ENCODE measurements at regions not wholly inside any gene's neighbourhood (a gene's known extent, or its start where the extent isn't known, plus 50 kb on each side); places are given as distances from the start of the nearest gene placed in this dataset.

DNA sequence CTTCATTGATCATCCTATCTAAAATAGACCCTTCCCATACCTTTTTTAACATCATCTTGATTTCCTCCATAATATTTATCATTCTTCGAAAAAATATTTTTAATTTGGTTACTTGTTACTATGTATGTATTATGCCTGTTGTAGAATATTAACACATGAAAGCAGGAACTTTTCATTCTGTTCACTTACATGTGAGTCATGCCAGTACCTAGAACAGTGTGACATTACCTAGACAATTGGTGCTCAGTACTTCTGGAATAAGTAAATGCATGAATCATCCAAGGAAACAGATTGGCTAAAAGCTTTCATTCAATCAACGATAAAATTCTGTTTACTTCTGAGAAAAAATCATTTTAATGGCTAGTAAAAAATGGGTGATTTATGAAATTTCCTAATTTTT lies 76.4 kb downstream of the CXXC4 start:
- Histone ChIP-seq H3K27me3 (ENCODE audit: control insufficient read depth, insufficient read depth, low read length) (no peaks in the 10 kb centered on the region), H3K9ac (ENCODE audit: low read length) (no peak overlapping the region), H3K4me3 (ENCODE audit: low read depth, low read length) (no peak overlapping the region), H3K27ac (ENCODE audit: low read depth, low read length) (no peak overlapping the region), H3K36me3 (ENCODE audit: control insufficient read depth, insufficient read depth, low read length) (no peaks in the 10 kb centered on the region), H3K4me1 (ENCODE audit: control insufficient read depth, insufficient read depth, low read length) (peaks cover 28% of the 10 kb centered on the region), H3K9me3 (ENCODE audit: control insufficient read depth, insufficient read depth, low read depth, low read length) (no peaks in the 10 kb centered on the region)

DNA sequence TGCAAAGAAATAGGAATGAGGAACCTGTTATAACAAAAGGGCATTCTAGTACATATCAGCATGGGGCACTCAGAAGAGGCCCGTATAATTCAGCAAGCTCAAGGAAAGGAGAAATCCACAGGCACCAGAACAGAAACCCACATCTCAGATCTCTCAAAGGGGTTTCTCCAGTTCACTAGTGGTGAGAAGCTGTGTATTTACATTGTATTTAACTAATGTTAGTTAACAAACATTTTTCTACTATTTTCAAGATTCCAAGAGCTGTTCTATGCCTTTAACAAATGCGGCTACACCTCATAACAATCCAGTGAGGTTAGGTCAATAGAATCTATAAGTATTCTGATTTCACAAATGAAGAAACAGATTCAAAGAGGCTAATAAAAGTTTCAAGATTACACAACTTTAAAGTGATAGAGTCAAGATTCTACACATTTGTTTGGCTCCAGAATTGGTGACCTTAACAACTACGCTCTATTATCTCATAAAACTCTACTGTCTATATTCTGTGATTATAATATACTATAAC lies 77.3 kb downstream of the CXXC4 start:
- Histone ChIP-seq H3K36me3 (ENCODE audit: control insufficient read depth, insufficient read depth, low read length) (no peaks in the 10 kb centered on the region), H3K9ac (ENCODE audit: low read length) (no peak overlapping the region), H3K4me3 (ENCODE audit: low read depth, low read length) (no peak overlapping the region), H3K9me3 (ENCODE audit: control insufficient read depth, insufficient read depth, low read depth, low read length) (no peaks in the 10 kb centered on the region), H3K27me3 (ENCODE audit: control insufficient read depth, insufficient read depth, low read length) (no peaks in the 10 kb centered on the region), H3K4me1 (ENCODE audit: control insufficient read depth, insufficient read depth, low read length) (peaks cover 28% of the 10 kb centered on the region), H3K27ac (ENCODE audit: low read depth, low read length) (no peak overlapping the region)

DNA sequence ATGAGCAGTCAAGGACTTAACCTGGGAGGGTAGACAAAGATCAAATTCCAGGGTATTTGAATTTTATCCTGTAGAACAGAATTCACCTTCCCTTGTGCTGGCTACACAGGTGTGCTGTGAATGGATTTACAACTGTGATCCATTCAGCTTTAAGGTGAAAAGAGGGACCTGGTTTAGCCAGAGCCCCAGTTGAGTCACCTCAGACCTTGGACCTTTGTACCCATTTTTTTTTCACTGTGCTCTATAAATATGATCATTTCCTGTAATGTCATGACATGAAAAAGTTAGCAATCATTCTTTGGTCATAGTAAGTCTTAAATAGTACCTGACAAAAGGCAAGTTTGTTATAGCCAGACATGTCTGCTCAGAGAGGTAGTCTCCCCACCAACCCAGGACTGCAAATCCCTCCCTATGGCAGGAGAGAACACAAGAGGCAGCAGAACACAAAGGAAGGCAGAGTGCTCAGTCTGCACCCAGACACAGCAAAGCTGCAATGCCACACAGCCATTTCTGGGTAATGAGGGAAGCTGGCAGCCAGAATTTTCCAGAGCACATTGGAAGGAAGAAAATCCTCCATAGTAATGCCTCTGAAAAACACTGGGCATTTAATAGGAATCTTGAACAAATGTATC lies 77.9 kb downstream of the CXXC4 start:
- no peak overlapping the region for H3K27ac ChIP-seq (ENCODE audit: low read depth, low read length)
- H3K36me3 ChIP-seq (ENCODE audit: control insufficient read depth, insufficient read depth, low read length): no peaks in the 10 kb centered on the region
- H3K9me3 ChIP-seq (ENCODE audit: control insufficient read depth, insufficient read depth, low read depth, low read length): no peaks in the 10 kb centered on the region
- no peak overlapping the region for H3K9ac ChIP-seq (ENCODE audit: low read length)
- no peak overlapping the region for H3K4me3 ChIP-seq (ENCODE audit: low read depth, low read length)
- peaks cover 28% of the 10 kb centered on the region for H3K4me1 ChIP-seq (ENCODE audit: control insufficient read depth, insufficient read depth, low read length)
- no peaks in the 10 kb centered on the region for H3K27me3 ChIP-seq (ENCODE audit: control insufficient read depth, insufficient read depth, low read length)

DNA sequence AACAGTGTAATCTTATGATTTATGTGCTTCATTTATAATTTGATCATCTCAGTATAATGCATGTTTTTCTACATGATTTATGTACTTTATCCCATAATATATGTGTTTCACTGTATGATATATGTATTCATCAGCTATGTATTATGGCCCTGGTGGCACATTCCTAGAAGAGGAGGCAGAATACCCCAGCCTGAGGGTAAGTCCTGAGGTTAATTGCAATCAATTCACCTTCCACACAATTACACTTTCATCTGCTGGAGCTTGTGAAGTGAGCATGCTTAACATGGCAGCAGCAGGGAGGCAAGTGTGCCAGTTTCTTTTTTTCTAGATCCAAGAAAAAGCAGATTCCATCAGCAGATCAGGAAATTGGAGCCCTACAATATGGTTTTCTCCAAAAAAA lies 81.2 kb downstream of the CXXC4 start:
- Histone ChIP-seq H3K36me3 (ENCODE audit: control insufficient read depth, insufficient read depth, low read length) (no peaks in the 10 kb centered on the region), H3K4me3 (ENCODE audit: low read depth, low read length) (no peak overlapping the region), H3K27ac (ENCODE audit: low read depth, low read length) (no peak overlapping the region), H3K4me1 (ENCODE audit: control insufficient read depth, insufficient read depth, low read length) (peaks cover 16% of the 10 kb centered on the region), H3K9ac (ENCODE audit: low read length) (no peak overlapping the region), H3K27me3 (ENCODE audit: control insufficient read depth, insufficient read depth, low read length) (no peaks in the 10 kb centered on the region), H3K9me3 (ENCODE audit: control insufficient read depth, insufficient read depth, low read depth, low read length) (no peaks in the 10 kb centered on the region)

DNA sequence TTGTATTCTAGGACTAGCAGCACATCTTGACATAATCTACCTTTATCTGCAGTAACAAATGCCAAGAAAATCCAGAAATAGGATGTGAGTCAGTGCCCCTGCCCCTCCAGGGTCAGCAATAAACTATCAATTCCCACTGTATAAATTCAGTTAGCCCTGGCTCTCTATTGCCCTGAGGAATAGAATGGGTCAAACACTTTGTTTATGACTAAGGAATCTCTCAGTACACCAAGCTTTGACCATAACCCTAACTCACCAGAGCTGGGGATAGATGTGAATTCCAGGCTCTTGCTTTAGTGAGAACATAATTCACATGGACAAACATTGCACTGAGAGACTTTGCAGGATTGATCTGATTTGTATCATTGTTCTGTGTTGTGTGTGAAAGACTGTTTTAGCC lies 82.3 kb downstream of the CXXC4 start:
- no peak overlapping the region for H3K9ac ChIP-seq (ENCODE audit: low read length)
- peaks cover 14% of the 10 kb centered on the region for H3K4me1 ChIP-seq (ENCODE audit: control insufficient read depth, insufficient read depth, low read length)
- no peaks in the 10 kb centered on the region for H3K27me3 ChIP-seq (ENCODE audit: control insufficient read depth, insufficient read depth, low read length)

DNA sequence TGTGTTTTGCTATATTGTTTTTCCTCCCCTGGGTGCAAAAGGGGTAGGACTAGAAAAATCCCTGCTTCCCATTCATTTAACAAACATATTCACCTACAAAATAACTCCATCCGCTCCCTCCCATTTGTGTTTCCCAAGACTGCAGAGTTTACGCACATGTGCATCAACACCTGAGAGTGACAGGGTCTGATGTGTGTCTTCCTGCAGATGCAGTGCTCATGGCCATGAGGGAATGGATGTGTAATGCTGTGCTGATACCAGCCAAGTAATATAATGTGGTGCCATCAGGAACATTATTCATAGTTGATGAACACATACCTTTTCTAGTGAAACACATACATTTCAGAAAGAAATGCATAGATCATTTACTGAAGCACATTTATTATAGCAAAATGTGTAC lies 83.2 kb downstream of the CXXC4 start:
- Histone ChIP-seq H3K36me3 (ENCODE audit: control insufficient read depth, insufficient read depth, low read length) (no peaks in the 10 kb centered on the region), H3K9me3 (ENCODE audit: control insufficient read depth, insufficient read depth, low read depth, low read length) (no peaks in the 10 kb centered on the region), H3K4me3 (ENCODE audit: low read depth, low read length) (no peak overlapping the region), H3K4me1 (ENCODE audit: control insufficient read depth, insufficient read depth, low read length) (peaks cover 6% of the 10 kb centered on the region), H3K9ac (ENCODE audit: low read length) (no peak overlapping the region), H3K27ac (ENCODE audit: low read depth, low read length) (no peak overlapping the region), H3K27me3 (ENCODE audit: control insufficient read depth, insufficient read depth, low read length) (no peaks in the 10 kb centered on the region)

More for the DNA sequence above, 82.3 kb downstream of the CXXC4 start:
- H3K27ac ChIP-seq (ENCODE audit: low read depth, low read length): no peak overlapping the region
- no peak overlapping the region for H3K4me3 ChIP-seq (ENCODE audit: low read depth, low read length)
- no peaks in the 10 kb centered on the region for H3K36me3 ChIP-seq (ENCODE audit: control insufficient read depth, insufficient read depth, low read length)
- H3K9me3 ChIP-seq (ENCODE audit: control insufficient read depth, insufficient read depth, low read depth, low read length): no peaks in the 10 kb centered on the region

DNA sequence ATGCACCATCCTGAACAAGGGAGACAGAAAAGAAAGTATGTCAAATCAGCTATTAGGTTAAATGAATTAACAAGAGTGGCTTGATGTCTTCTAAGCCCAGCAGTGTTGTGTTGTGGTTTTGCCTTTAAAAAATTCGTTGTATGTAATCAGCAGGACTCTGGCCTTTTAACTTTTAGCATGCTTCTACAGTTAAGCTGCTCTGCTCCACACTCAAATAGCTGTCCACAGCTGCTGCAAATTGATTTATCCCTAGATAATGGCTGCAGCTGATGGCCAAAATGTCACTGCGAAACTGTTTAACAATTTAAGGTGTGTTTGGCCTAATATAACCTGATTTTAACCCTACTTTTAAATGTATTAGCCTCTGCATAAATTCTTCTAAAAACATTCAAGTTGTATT lies 85.8 kb downstream of the CXXC4 start:
- Histone ChIP-seq H3K4me3 (ENCODE audit: low read depth, low read length) (no peak overlapping the region), H3K4me1 (ENCODE audit: control insufficient read depth, insufficient read depth, low read length) (no peaks in the 10 kb centered on the region), H3K27ac (ENCODE audit: low read depth, low read length) (no peak overlapping the region), H3K36me3 (ENCODE audit: control insufficient read depth, insufficient read depth, low read length) (no peaks in the 10 kb centered on the region), H3K27me3 (ENCODE audit: control insufficient read depth, insufficient read depth, low read length) (no peaks in the 10 kb centered on the region), H3K9me3 (ENCODE audit: control insufficient read depth, insufficient read depth, low read depth, low read length) (no peaks in the 10 kb centered on the region), H3K9ac (ENCODE audit: low read length) (no peak overlapping the region)

DNA sequence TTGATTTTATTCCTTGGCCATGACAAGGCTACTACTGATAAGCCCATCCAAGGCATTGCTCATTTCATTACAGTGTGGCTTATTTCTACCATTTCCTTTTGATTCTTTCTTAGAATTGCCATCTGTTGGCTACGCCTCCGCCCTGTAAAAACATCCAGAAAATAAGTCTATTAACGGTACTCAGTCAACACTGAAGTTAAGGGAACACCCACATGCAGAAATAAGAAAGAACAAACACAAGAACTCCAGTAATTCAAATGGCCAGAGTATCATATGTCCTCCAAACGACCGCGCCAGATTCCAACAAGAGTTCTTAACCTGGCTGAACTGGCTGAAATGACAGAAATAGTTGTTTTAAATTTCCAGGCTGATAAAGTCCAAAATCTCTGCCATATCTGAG lies 90.3 kb downstream of the CXXC4 start:
- H3K4me1 ChIP-seq (ENCODE audit: control insufficient read depth, insufficient read depth, low read length): no peaks in the 10 kb centered on the region
- no peaks in the 10 kb centered on the region for H3K27me3 ChIP-seq (ENCODE audit: control insufficient read depth, insufficient read depth, low read length)
- no peaks in the 10 kb centered on the region for H3K36me3 ChIP-seq (ENCODE audit: control insufficient read depth, insufficient read depth, low read length)
- H3K9me3 ChIP-seq (ENCODE audit: control insufficient read depth, insufficient read depth, low read depth, low read length): no peaks in the 10 kb centered on the region
- H3K27ac ChIP-seq (ENCODE audit: low read depth, low read length): no peak overlapping the region
- no peak overlapping the region for H3K9ac ChIP-seq (ENCODE audit: low read length)
- H3K4me3 ChIP-seq (ENCODE audit: low read depth, low read length): no peak overlapping the region

DNA sequence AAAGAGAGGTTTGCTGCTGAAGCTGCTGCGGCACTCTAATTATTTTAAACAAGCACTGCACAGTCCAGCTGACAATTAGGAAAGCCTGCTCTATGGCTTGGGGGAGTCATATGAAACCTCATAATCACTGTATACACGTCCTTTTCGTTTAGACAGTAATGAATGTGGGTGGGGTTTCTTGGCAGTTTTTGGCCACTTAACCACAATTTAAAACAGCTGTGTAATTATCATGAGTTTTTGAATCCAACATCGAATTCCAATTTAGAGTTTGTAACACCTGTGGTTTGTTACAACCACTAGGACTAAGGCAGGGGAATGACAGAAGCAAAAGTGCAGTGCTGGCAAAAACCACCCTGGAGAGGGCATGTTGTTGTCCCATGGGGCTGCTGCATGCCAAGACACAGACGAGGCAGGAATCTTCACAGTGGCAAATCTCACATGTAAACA lies 99.5 kb downstream of the CXXC4 start:
- Histone ChIP-seq H3K4me1 (ENCODE audit: control insufficient read depth, insufficient read depth, low read length) (peaks cover 10% of the 10 kb centered on the region; the same call in 1 of the 2 replicates), H3K4me3 (ENCODE audit: low read depth, low read length) (no peak overlapping the region), H3K9me3 (ENCODE audit: control insufficient read depth, insufficient read depth, low read depth, low read length) (no peaks in the 10 kb centered on the region), H3K9ac (ENCODE audit: low read length) (no peak overlapping the region), H3K27me3 (ENCODE audit: control insufficient read depth, insufficient read depth, low read length) (no peaks in the 10 kb centered on the region), H3K27ac (ENCODE audit: low read depth, low read length) (no peak overlapping the region), H3K36me3 (ENCODE audit: control insufficient read depth, insufficient read depth, low read length) (no peaks in the 10 kb centered on the region)

DNA sequence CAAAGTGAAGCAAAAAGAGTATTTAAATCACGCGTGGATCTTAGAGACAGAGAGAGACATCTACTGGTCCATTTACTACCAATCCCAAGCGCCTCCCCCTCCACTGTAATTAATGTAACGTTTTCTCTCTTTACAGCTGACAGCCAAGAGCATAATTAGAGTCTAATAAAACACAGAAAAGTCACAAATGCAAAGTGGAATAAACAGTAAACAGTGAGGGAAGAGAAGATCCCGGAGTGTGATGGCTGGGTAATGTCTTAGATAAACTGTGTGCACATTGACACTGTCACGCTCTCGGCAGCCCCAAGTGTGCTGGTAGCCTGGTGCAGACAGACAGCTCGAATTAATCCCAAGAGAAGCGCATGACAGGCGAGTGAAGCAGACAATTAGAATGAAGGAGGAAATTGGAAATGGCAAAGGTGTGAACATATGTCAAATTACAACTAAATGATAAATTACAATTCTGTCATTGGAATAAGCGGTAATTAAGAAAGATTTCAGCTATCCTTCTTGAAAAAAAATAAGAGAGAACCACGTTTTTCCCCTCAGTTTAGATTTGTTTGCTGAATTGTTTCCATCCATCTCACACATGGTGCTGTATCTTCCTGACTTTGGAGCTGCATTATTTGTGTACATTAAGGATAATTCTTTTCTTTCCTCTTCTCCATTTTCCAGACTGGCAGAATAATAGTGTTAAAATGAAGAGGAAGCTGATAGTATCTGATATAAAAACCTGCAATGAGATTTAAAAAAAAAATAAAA lies 100.1 kb downstream of the CXXC4 start:
- Histone ChIP-seq H3K27me3 (ENCODE audit: control insufficient read depth, insufficient read depth, low read length) (no peaks in the 10 kb centered on the region), H3K36me3 (ENCODE audit: control insufficient read depth, insufficient read depth, low read length) (no peaks in the 10 kb centered on the region), H3K9ac (ENCODE audit: low read length) (no peak overlapping the region), H3K4me1 (ENCODE audit: control insufficient read depth, insufficient read depth, low read length) (peaks cover 10% of the 10 kb centered on the region; the same call in 1 of the 2 replicates), H3K27ac (ENCODE audit: low read depth, low read length) (no peak overlapping the region), H3K9me3 (ENCODE audit: control insufficient read depth, insufficient read depth, low read depth, low read length) (no peaks in the 10 kb centered on the region), H3K4me3 (ENCODE audit: low read depth, low read length) (no peak overlapping the region)

DNA sequence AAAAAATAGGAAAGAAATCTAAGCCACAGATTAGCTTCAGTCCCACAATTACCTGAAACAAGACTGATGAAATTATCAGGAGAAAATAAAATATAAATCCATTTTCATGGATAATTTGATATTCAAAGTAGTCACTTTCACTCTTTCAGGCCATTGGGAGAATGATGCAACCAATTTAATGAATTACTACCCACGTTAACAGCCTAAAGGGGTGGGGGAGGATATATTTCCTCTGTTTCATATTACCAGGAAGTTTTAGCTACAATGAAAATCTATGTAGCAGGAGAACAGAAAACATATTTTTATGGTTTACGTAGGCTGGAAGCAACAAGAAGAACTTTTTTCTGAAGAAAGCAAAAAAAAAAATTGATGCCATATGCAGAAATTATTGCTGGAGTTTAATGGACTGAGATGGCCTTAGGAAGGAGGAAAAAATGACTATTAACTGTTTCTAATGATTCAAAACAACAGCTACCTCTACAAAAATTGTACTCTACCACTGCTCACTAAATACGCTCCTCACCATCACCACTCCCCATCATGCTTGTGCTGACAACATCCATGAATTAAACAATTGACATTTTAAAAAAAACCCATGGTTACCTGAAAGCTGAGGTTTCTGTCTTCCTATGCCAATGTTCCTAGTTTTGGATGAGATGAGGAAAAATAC lies 100.9 kb downstream of the CXXC4 start:
- peaks cover 10% of the 10 kb centered on the region; the same call in 1 of the 2 replicates for H3K4me1 ChIP-seq (ENCODE audit: control insufficient read depth, insufficient read depth, low read length)
- no peak overlapping the region for H3K9ac ChIP-seq (ENCODE audit: low read length)
- H3K4me3 ChIP-seq (ENCODE audit: low read depth, low read length): no peak overlapping the region
- no peaks in the 10 kb centered on the region for H3K9me3 ChIP-seq (ENCODE audit: control insufficient read depth, insufficient read depth, low read depth, low read length)
- H3K36me3 ChIP-seq (ENCODE audit: control insufficient read depth, insufficient read depth, low read length): no peaks in the 10 kb centered on the region
- no peak overlapping the region for H3K27ac ChIP-seq (ENCODE audit: low read depth, low read length)
- no peaks in the 10 kb centered on the region for H3K27me3 ChIP-seq (ENCODE audit: control insufficient read depth, insufficient read depth, low read length)

Data from HUES6 (cell line).